Forelimb muscle (tissue), 1 donor: ENCODE measurements at regions not wholly inside any gene's neighbourhood (a gene's known extent, or its start where the extent isn't known, plus 50 kb on each side); places are given as distances from the start of the nearest gene placed in this dataset.
A peak's percentile ranks its signal among the peaks of the same experiment; 100 is the strongest.
"Not testable (repeated sequence)": the region's sequence is repeated elsewhere in the genome, so short reads cannot be mapped to it uniquely, and the experiment has no call there.

Experiments
- DNase-seq: peaks from one replicate; pipeline ENCODE4 v3.0.0-alpha.2; 2013; ENCODE audit warnings: low read depth

GRCh38 chr3:68676136-68676535 lies 256.2 kb downstream of the TAFA4 start:
- DNase-seq = no peak

- DNase-seq = no peak
These were observed 265.0 kb downstream of the TAFA4 start for GRCh38 chr3:68667346-68667745.

- DNase-seq = peak; percentile 43
These were observed 265.8 kb downstream of the TAFA4 start for GRCh38 chr3:68666429-68667136.

- DNase-seq = no peak
These were observed 268.1 kb downstream of the TAFA4 start for GRCh38 chr3:68664276-68664675.

DNA sequence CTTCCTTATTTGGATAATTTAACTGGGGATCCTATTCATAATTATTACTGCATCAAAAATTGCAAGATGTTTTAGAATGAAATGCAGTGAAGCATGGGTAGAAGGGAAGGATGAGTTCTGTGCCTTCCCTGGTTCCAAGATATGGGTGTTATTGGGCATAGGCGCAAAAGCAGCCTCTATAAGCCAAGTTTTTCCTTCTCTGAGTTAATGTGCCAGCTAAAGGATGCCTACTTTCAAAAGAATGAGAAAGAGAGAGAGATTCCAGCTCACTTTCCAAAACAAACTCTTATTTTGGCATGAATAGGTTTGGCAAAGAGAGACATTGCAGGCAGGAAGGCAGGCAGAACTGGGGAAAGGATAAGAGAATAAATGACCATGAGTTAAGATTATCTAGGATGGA lies 270.2 kb downstream of the TAFA4 start:
- no peak for DNase-seq

DNA sequence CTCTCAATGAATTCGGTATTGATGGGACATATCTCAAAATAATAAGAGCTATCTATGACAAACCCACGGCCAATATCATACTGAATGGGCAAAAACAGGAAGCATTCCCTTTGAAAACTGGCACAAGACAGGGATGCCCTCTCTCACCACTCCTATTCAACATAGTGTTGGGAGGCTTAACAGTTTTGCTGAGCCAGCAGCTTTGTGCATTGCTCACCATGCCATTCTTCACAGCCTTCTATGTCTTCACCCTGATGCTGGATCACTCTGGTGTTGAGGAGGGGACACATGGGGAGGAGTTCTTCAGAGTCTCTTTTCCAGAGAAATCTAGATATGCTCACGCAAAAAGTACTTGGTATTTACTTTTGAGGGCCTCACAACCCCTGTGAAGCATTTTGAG lies 281.7 kb downstream of the TAFA4 start:
- DNase-seq = not testable (repeated sequence)

DNA sequence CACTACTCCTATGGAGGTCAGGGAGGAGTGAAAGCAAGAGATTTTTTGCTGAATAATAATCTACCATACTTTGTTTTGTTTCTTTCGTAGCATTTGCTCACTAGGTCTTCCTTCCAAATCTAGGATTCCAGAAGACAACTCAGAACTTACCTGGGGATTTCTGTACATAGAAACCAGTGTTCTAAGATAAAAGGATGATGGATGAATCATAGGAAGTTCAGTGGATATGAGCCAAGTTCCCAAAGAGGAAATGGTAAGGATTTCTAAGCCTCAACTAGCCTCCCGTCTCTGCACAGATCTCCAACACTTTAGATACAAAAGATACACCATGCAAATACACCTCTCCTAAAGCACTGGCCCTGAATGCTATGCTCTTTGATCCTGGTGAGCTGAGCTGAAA lies 283.9 kb downstream of the TAFA4 start:
- no peak for DNase-seq

DNA sequence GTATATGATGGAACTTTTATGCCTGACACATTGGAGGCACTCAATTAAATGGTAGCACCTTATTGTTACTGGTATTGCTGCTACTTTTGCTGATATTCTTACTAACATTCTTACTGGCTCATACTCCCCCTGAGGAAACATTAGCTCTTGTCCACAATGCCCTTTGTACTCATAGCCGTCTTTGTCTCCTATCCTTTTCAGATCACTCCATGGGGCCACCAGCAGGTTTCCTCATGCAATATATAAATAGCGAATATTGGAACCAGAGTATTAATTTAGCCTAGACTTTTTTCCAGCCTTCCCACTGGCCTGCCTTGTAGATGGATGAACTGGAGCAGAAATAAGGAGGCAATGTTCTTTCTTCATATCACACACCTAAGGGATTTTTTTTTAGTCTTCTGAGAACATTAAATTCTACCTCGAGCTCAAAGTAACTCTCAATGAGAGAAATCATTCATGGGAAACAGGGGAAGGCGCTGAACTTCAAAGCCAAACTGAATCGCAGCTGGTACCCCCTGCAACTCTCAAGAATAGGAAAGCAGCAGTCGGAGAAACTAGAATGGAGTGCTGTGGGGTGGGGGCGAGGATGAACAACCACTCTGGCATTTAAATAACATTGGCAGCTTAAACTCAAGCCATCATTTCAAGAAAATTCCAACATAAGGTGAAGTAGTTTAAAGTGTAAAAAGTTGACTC lies 300.3 kb downstream of the TAFA4 start:
- DNase-seq = no peak

DNA sequence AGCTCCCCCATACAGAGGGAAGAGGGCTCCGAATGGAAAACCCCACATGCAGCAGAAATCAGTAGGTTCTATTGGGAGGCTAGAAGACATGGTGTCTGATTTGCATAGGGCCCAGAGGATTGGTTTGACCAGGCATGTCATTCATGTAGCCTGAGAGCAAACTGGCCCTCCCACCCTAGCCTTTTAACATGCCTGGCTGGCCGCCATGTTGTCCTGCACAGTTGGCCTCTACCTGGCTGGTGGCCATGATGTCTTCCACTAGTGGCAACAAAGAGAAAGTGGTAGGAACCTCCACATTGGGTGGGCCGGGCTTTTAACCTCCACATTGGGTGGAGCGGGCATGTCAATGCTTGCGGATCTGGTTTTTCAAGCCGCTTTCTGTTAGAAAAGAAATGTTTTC lies 312.1 kb downstream of the TAFA4 start:
- no peak for DNase-seq

- DNase-seq = no peak
These were observed 318.3 kb downstream of the TAFA4 start for GRCh38 chr3:68614087-68614486.

DNA sequence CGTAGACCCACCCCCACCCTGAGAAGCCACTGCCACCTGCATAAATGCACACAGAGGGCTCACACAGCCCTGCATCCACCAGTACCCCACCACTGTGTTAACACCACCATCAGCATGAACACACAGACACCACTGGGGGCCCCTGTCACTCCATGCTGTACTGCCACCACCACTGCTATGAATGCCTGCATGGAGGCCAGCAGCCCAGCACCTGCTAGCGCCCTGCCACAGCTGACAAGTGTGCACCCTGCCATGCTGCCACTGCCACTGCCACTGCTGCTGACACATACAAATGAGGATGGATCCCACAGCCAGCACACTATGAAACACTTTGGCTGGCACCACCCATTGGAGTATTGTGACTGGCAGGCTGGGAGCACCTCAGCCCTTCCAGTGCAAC lies 361.0 kb downstream of the TAFA4 start:
- DNase-seq = no peak

DNA sequence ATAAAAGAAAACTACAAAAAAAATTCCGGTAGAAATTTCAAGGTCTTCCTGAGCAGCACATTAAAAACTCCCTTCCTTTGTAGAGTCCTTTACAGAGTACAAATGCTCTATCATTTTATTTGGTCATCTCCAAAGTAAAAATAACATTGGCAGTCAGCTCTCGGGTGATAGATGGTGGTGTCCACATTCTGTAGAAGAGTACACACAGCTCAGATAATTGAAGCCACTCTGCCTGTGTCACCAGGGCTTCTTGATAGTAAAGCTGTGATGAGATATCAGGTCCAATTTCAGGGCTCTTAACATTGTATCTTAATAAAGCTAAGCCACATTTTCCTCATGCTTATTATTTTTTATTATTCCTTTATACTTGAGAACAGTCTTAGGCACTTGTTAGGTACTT lies 371.6 kb downstream of the TAFA4 start:
- no peak for DNase-seq

DNA sequence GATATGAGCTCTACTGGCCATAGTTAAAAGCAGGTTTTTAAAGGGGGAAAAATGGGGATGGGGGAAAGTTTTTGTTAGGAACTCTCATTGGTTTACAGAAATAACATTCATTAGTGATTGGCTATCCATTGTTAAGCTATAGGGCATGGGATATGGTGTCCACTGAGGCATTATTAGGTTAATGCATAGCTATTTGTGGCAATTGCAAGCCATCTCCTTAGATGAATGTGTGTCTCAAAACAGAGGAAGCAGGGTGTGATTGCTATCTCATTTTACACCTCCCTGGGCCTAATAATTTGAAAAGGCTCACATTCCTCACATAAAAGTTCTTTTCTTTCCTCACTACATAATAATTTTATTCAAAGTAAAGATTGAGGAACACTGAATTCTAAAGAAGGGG lies 396.6 kb downstream of the TAFA4 start:
- DNase-seq = no peak

DNA sequence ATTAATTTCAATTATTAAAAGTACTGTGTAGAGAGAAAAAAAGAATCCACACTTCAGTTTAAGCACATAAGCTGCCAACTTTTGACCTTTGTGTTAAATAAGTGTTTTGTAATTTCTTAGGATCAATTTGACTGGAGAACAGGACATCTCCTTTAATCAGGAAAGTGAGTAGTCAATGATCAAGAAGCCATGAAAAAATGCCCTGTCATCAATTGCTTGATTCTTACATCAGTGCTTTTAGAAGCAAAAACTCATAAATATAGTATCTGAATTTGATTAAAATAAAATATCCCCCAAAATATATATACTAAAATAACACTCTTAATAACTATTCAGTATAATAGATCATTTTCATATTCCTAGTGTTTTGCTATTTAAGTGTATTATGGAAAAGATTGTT lies 409.0 kb downstream of the TAFA4 start:
- DNase-seq = no peak

- no peak for DNase-seq
These were observed 417.1 kb downstream of the TAFA4 start for GRCh38 chr3:68515237-68515636.

DNA sequence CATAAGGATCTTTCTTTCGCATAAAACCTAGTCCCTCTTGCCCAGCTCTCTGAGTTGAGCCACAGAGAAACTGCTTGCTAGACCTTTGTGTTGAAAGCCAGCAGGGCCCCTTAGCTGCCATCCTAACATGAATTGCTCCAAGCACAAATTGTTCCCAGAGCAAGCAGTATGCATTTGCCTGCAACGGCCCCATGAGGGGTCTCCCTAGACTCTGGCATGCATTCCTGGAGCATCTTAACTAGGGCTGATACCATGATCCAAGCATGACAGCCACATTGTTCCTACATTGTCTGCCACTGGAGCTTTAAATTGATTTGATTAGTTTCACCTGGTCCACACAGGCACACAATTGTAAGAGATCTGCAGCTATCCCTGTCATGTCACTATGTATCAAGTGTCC lies 428.1 kb downstream of the TAFA4 start:
- no peak for DNase-seq

GRCh38 chr3:68485845-68486244 lies 446.5 kb downstream of the TAFA4 start:
- DNase-seq = not testable (repeated sequence)

- no peak for DNase-seq
These were observed 447.3 kb downstream of the TAFA4 start for GRCh38 chr3:68485051-68485450.

- no peak for DNase-seq
These were observed 448.7 kb downstream of the TAFA4 start for GRCh38 chr3:68483601-68484000.

- DNase-seq = no peak
These were observed 449.3 kb downstream of the TAFA4 start for GRCh38 chr3:68483041-68483440.

- DNase-seq = no peak
These were observed 449.8 kb downstream of the TAFA4 start for GRCh38 chr3:68482565-68482964.

GRCh38 chr3:68479779-68480178 lies 452.6 kb downstream of the TAFA4 start:
- DNase-seq = no peak

GRCh38 chr3:68468695-68469375 lies 463.5 kb downstream of the TAFA4 start:
- no peak for DNase-seq
